IMR-90 (cell line): ENCODE measurements at regions not wholly inside any gene's neighbourhood (a gene's known extent, or its start where the extent isn't known, plus 50 kb on each side); places are given as distances from the start of the nearest gene placed in this dataset.

Experiments used
- BHLHE40 ChIP-seq: fragments of 150-350 bp; IDR thresholded peaks from 2 replicates; pipeline ENCODE4 v1.6.1; 2016; ENCODE audit warnings: mild to moderate bottlenecking, low read depth, low read length
- CEBPB ChIP-seq: IDR thresholded peaks from 2 replicates; pipeline ENCODE4 v1.6.1; 2012; ENCODE audit warnings: low read depth, low read length, improper control_type of control experiment
- CTCF ChIP-seq: conservative IDR thresholded peaks from 2 replicates; pipeline ENCODE4 v1.5.1; 2012; ENCODE audit warnings: mild to moderate bottlenecking, low read depth, low read length, improper control_type of control experiment
- MAFK ChIP-seq: IDR thresholded peaks from 2 replicates; pipeline ENCODE4 v1.6.1; 2012; ENCODE audit warnings: low read depth, low read length, improper control_type of control experiment
- MXI1 ChIP-seq: IDR thresholded peaks from 2 replicates; pipeline ENCODE4 v1.6.1; 2012; ENCODE audit warnings: low read depth, mild to moderate bottlenecking, low read length, moderate library complexity, borderline replicate concordance
- POLR2A ChIP-seq: IDR thresholded peaks from 2 replicates; pipeline ENCODE4 v1.6.1; 2012; ENCODE audit warnings: mild to moderate bottlenecking, low read depth, low read length
- SMC3 ChIP-seq: fragments of 150-350 bp; IDR thresholded peaks from 2 replicates; pipeline ENCODE4 v1.6.1; 2016; ENCODE audit warnings: low read depth, mild to moderate bottlenecking, antibody characterized with exemption, low read length, moderate library complexity

- TF ChIP-seq CTCF (no peak), POLR2A (no peak), SMC3 (no peak), CEBPB (no peak), MAFK (no peak), BHLHE40 (no peak), MXI1 (no peak)
Observed at GRCh38 chr11:115884800-115885534, 380.8 kb upstream of the CADM1 start.
